HFFc6 (cell line): ENCODE measurements at regions not wholly inside any gene's neighbourhood (a gene's known extent, or its start where the extent isn't known, plus 50 kb on each side); places are given as distances from the start of the nearest gene placed in this dataset.

Experiments
- DNase-seq: peaks from one replicate; pipeline ENCODE4 v3.0.0-alpha.2; 2018
- H3K27ac Mint-ChIP-seq: 2 replicates; pipeline ENCODE4 v1.8.0; 2020; ENCODE audit warnings: mild to moderate bottlenecking, mixed read lengths
- H3K27me3 Mint-ChIP-seq: 2 replicates; pipeline ENCODE4 v1.8.0; 2021; ENCODE audit warnings: mild to moderate bottlenecking, moderate library complexity, mixed read lengths; ENCODE audit not compliant: insufficient read depth
- H3K36me3 Mint-ChIP-seq: 2 replicates; pipeline ENCODE4 v1.8.0; 2021; ENCODE audit warnings: low read depth, mixed read lengths
- H3K4me1 Mint-ChIP-seq: 2 replicates; pipeline ENCODE4 v1.8.0; 2020; ENCODE audit warnings: low read depth, mixed read lengths
- H3K4me3 Mint-ChIP-seq: 2 replicates; pipeline ENCODE4 v1.8.0; 2020; ENCODE audit warnings: mild to moderate bottlenecking, moderate library complexity, mixed read lengths
- H3K9me3 Mint-ChIP-seq: 2 replicates; pipeline ENCODE4 v1.8.0; 2020; ENCODE audit warnings: mild to moderate bottlenecking, mixed read lengths
- TF ChIP-seq, protein P1 (sequence below): fragments of 200-600 bp; sonication (generic); IDR thresholded peaks from 2 replicates; pipeline ENCODE4 v1.5.0; 2021; ENCODE audit warnings: antibody characterized with exemption, mild to moderate bottlenecking

DNA sequence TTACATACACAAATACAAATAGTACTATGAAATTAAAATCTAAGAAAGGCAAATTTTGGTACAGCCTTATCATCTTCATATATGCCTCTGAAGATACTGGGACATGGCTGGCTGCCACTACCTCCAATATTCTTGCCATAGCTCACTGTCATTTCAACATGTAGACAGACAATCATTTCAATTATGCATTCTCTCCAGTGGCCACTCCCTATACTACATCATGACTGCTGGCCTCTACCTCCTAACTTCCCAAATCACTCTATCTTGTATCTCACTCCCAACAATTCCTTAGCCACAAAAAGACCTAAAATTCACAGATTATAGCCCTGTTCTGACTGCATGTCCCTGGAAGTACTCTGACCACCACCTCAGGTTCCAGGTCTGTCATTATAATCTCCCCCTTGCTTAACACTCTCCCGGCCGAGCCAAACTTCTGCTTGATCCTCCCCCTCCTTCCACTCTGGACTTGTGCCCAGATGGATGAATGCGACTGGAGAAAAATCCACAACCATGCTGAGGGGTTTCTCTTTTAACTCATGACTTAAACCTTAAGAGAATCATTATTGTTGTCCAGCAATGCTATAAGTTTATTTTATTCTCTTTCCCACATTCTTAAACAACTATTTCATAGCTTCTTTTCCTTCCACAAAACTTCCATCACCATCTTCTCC, 225.3 kb upstream of the TLE4 start:
- no peaks in the 10 kb centered on the region for H3K4me1 Mint-ChIP-seq
- no peaks in the 10 kb centered on the region for H3K36me3 Mint-ChIP-seq
- no peak for DNase-seq

DNA sequence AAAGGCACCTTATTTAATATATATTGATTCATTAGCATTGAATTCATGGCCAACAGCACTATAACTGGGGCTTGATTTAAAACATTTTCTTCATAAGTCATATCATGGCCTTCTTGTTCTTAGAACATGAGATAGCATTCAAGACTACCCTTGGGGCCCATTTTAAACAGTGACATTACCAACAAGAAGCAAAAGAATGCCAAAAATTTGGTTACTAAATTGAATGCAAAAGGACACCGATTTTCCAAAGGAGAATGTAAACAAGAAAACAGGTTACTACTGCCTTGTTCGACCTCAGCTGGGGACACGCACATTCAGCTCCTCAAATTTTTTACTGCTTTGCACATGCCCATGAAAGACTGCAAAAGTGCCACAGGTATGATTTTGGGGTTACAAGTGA, 219.4 kb upstream of the TLE4 start:
- no peak overlapping the region for H3K27ac Mint-ChIP-seq
- H3K4me1 Mint-ChIP-seq = peaks cover 41% of the 10 kb centered on the region
- no peaks in the 10 kb centered on the region for H3K9me3 Mint-ChIP-seq
- H3K4me3 Mint-ChIP-seq = no peak overlapping the region
- TF ChIP-seq, protein P1, sequence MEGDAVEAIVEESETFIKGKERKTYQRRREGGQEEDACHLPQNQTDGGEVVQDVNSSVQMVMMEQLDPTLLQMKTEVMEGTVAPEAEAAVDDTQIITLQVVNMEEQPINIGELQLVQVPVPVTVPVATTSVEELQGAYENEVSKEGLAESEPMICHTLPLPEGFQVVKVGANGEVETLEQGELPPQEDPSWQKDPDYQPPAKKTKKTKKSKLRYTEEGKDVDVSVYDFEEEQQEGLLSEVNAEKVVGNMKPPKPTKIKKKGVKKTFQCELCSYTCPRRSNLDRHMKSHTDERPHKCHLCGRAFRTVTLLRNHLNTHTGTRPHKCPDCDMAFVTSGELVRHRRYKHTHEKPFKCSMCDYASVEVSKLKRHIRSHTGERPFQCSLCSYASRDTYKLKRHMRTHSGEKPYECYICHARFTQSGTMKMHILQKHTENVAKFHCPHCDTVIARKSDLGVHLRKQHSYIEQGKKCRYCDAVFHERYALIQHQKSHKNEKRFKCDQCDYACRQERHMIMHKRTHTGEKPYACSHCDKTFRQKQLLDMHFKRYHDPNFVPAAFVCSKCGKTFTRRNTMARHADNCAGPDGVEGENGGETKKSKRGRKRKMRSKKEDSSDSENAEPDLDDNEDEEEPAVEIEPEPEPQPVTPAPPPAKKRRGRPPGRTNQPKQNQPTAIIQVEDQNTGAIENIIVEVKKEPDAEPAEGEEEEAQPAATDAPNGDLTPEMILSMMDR = no peak
- no peak for DNase-seq
- H3K27me3 Mint-ChIP-seq = no peaks in the 10 kb centered on the region
- no peaks in the 10 kb centered on the region for H3K36me3 Mint-ChIP-seq

More for the DNA sequence above, 225.3 kb upstream of the TLE4 start:
- Mint-ChIP-seq H3K4me3 (no peak overlapping the region), H3K9me3 (no peaks in the 10 kb centered on the region), H3K27me3 (no peaks in the 10 kb centered on the region), H3K27ac (no peak overlapping the region)
- TF ChIP-seq, protein P1 = no peak

DNA sequence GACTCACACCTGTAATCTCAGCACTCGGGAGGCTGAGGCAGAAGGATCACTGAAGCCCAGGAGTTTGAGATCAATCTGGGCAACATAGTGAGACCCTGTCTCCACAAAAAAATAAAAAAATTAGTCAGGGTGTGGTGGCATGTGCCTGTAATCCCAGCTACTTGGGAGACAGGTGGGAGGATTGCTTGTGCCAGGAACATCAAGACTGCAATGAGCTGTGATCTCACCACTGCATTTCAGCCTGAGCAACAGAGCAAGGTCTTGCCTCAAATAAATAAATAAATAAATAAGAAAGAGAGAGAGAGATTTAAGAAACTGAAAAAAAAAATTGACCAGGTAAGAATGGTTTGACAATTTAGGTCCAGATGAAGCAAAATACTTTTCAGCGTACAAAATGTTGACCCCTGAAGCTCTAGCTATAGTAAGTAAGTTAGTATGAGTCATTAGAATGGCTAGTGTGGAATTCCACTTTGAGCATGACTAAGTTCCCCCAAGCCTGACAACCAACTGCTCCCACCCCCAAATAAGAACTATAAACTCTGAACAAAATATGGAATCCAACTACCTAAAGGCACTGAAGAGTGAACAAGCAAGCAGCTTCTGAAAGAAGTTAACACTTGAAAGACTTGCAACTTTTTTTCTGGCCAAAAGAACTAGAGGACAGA, 217.8 kb upstream of the TLE4 start:
- no peaks in the 10 kb centered on the region for H3K9me3 Mint-ChIP-seq
- peak; percentile 67 for DNase-seq
- peaks cover 41% of the 10 kb centered on the region for H3K4me1 Mint-ChIP-seq
- peak overlapping the region; percentile 60 for H3K4me3 Mint-ChIP-seq
- no peaks in the 10 kb centered on the region; the same call in 1 of the 2 replicates for H3K36me3 Mint-ChIP-seq
- no peaks in the 10 kb centered on the region for H3K27me3 Mint-ChIP-seq
- peak overlapping the region; percentile 86 for H3K27ac Mint-ChIP-seq
- TF ChIP-seq, protein P1 = no peak

DNA sequence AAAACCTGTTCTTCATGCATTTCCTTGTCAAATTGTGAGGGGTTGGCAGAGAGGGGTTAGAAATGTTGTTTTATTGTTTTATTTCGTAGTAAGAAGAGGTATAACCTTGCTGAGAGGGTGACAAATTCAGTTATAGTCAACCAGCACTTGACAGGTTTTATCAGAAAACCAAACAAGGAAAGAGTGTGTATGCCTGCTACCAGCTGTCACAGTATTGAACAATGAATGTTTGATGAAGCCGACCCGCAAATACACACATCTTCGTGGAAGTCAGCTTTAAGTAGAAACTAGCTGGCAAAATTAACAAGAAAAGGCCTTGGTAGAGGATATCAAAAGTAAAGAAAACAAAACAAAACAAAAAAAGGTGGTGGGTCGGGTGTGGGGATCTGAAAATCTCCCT, 214.6 kb upstream of the TLE4 start:
- Mint-ChIP-seq H3K27ac (no peak overlapping the region), H3K9me3 (no peaks in the 10 kb centered on the region), H3K27me3 (no peaks in the 10 kb centered on the region), H3K4me1 (peaks cover 66% of the 10 kb centered on the region), H3K4me3 (no peak overlapping the region), H3K36me3 (no peaks in the 10 kb centered on the region; the same call in 1 of the 2 replicates)
- no peak for DNase-seq
- TF ChIP-seq, protein P1 = no peak

DNA sequence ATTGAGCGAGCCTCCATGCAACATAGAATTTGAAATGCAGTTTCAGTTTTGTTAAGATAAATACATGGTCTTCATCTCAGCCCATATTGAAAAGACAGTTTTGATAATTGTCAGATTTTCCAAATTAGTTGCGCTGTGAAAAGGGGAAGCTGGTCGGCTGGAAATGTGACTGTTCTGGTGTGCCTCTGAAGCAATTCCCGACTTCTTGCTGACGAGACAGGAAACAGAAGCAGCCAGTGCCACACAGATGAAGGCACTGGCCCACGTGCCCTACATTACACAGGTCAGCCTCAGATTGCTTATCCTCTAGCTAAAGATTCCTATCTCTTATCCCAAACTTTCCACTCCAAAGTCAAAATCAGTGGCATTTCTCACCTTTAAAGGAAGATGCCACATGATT, 214.1 kb upstream of the TLE4 start:
- Mint-ChIP-seq H3K27ac (no peak overlapping the region), H3K4me3 (no peak overlapping the region), H3K36me3 (no peaks in the 10 kb centered on the region; the same call in 1 of the 2 replicates), H3K9me3 (no peaks in the 10 kb centered on the region), H3K27me3 (no peaks in the 10 kb centered on the region), H3K4me1 (peaks cover 66% of the 10 kb centered on the region)
- DNase-seq = no peak
- TF ChIP-seq, protein P1 = no peak
